ENCODE measurements at regions not wholly inside any gene's neighbourhood (a gene's known extent, or its start where the extent isn't known, plus 50 kb on each side); places are given as distances from the start of the nearest gene placed in this dataset.

DNA sequence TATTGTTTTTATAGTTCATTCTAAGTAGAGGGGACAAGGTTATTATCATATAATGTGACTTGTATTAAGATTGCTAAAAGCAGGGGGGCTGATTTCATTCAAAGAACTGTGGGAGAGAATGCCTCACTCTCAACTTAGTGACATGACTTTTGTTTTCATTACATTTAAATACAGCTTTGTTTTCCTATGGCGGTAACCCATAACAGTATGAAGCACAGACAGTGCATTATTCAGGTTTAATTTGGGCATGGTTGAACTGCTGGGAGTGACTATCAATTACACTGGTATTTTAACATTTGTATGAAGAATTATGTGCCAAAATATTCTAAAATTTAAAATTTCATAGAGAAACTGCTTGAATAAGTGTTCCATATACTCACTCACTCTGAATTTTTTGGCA lies 637.3 kb downstream of the USP25 start:
- no TSS peak for BruUV-seq (replicated peaks)
- Histone ChIP-seq H3K36me3 (ENCODE audit: insufficient read depth, low read length, poor library complexity, severe bottlenecking) (no peaks in the 10 kb centered on the region), H3K4me3 (ENCODE audit: low read depth, low read length, poor library complexity, severe bottlenecking) (no peak overlapping the region), H3K4me1 (ENCODE audit: insufficient read depth, low read length, poor library complexity, severe bottlenecking) (no peaks in the 10 kb centered on the region), H3K9me3 (ENCODE audit: low read depth, low read length, poor library complexity, severe bottlenecking) (no peaks in the 10 kb centered on the region), H3K27ac (ENCODE audit: low read depth, low read length, poor library complexity, severe bottlenecking) (no peak overlapping the region), H3K27me3 (replicated peaks; ENCODE audit: insufficient read depth, low read depth, low read length, poor library complexity) (no peaks in the 10 kb centered on the region)
- TF ChIP-seq, protein P1, sequence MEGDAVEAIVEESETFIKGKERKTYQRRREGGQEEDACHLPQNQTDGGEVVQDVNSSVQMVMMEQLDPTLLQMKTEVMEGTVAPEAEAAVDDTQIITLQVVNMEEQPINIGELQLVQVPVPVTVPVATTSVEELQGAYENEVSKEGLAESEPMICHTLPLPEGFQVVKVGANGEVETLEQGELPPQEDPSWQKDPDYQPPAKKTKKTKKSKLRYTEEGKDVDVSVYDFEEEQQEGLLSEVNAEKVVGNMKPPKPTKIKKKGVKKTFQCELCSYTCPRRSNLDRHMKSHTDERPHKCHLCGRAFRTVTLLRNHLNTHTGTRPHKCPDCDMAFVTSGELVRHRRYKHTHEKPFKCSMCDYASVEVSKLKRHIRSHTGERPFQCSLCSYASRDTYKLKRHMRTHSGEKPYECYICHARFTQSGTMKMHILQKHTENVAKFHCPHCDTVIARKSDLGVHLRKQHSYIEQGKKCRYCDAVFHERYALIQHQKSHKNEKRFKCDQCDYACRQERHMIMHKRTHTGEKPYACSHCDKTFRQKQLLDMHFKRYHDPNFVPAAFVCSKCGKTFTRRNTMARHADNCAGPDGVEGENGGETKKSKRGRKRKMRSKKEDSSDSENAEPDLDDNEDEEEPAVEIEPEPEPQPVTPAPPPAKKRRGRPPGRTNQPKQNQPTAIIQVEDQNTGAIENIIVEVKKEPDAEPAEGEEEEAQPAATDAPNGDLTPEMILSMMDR (conservative IDR thresholded peaks at IDR 0.05; ENCODE audit: low read depth, low read length): no peak
- TF ChIP-seq EZH2 (IDR thresholded peaks at IDR 0.05; ENCODE audit: borderline replicate concordance, low read depth, low read length, poor library complexity, severe bottlenecking): no peak
- CTCF ChIA-PET: interaction anchor here (0.5 kb wide), 1 partner anchor 286 kb away, joined by 3 read pairs; no protein-coding TSS in a partner anchor
- POLR2A ChIA-PET (ENCODE audit: low non-redundant PET): no interaction called here
- DNase-seq (ENCODE audit: low spot score): no peak
- intact Hi-C loops (cut with micrococcal nuclease; ENCODE audit: unreplicated experiment): no loop called here

DNA sequence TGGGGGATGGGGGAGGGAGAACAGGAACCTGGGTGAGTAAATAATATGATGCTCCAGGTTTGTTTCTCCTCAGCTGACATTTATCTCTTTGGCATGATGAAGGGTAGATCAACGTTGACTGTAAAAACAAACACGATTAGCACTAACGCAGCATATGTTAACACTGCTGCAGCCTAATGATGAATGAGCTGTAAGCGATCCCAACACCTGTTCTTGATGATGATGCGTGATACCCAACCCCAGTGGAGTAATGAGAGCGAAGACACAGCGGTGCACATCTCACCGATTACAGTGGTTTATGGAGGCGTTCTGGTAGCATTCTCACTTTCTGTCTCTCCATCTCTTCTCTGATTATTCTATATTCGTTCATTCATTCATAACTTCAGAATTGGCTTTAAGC lies 640.4 kb downstream of the USP25 start:
- H3K27ac ChIP-seq (ENCODE audit: low read depth, low read length, poor library complexity, severe bottlenecking): no peak overlapping the region
- no peak for TF ChIP-seq EZH2 (IDR thresholded peaks at IDR 0.05; ENCODE audit: borderline replicate concordance, low read depth, low read length, poor library complexity, severe bottlenecking)
- TF ChIP-seq, protein P1 (conservative IDR thresholded peaks at IDR 0.05; ENCODE audit: low read depth, low read length): no peak
- no peaks in the 10 kb centered on the region for H3K4me1 ChIP-seq (ENCODE audit: insufficient read depth, low read length, poor library complexity, severe bottlenecking)
- no TSS peak for BruUV-seq (replicated peaks)
- H3K9me3 ChIP-seq (ENCODE audit: low read depth, low read length, poor library complexity, severe bottlenecking): no peaks in the 10 kb centered on the region
- intact Hi-C loops (cut with micrococcal nuclease; ENCODE audit: unreplicated experiment): no loop called here
- DNase-seq (ENCODE audit: low spot score): no peak
- H3K4me3 ChIP-seq (ENCODE audit: low read depth, low read length, poor library complexity, severe bottlenecking): no peak overlapping the region
- no peaks in the 10 kb centered on the region for H3K36me3 ChIP-seq (ENCODE audit: insufficient read depth, low read length, poor library complexity, severe bottlenecking)
- H3K27me3 ChIP-seq (replicated peaks; ENCODE audit: insufficient read depth, low read depth, low read length, poor library complexity): no peaks in the 10 kb centered on the region
- ChIA-PET POLR2A (ENCODE audit: low non-redundant PET) (no interaction called here), CTCF (no interaction called here)

DNA sequence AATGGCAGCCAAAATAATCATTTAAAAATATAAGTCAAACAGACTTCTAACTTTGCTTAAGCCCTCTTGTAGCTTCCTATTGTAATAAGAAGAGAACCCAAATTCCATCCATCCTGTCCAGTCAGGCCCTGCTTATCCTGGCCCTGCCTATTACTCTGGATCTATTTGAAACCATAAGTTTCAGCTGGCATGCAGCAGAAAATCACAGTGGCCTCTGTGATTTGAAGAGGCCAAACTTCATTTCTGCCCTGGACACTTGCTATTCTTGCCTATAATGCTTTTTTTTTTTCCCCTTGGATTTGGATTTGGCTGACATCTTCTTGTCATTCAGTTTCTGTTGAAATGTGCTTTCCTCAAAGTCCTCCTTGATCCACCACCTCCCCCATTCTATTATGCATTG lies 642.8 kb downstream of the USP25 start:
- intact Hi-C loops (cut with micrococcal nuclease; ENCODE audit: unreplicated experiment): no loop called here
- TF ChIP-seq, protein P1 (conservative IDR thresholded peaks at IDR 0.05; ENCODE audit: low read depth, low read length): no peak
- TF ChIP-seq EZH2 (IDR thresholded peaks at IDR 0.05; ENCODE audit: borderline replicate concordance, low read depth, low read length, poor library complexity, severe bottlenecking): no peak
- no TSS peak for BruUV-seq (replicated peaks)
- H3K4me3 ChIP-seq (ENCODE audit: low read depth, low read length, poor library complexity, severe bottlenecking): no peak overlapping the region
- no peaks in the 10 kb centered on the region for H3K27me3 ChIP-seq (replicated peaks; ENCODE audit: insufficient read depth, low read depth, low read length, poor library complexity)
- no peaks in the 10 kb centered on the region for H3K9me3 ChIP-seq (ENCODE audit: low read depth, low read length, poor library complexity, severe bottlenecking)
- H3K4me1 ChIP-seq (ENCODE audit: insufficient read depth, low read length, poor library complexity, severe bottlenecking): no peaks in the 10 kb centered on the region
- POLR2A ChIA-PET (ENCODE audit: low non-redundant PET): no interaction called here
- H3K36me3 ChIP-seq (ENCODE audit: insufficient read depth, low read length, poor library complexity, severe bottlenecking): no peaks in the 10 kb centered on the region
- no peak for DNase-seq (ENCODE audit: low spot score)
- CTCF ChIA-PET: no interaction called here
- H3K27ac ChIP-seq (ENCODE audit: low read depth, low read length, poor library complexity, severe bottlenecking): no peak overlapping the region

Data from A673 (cell line).